Tibial nerve (tissue), 4 donors: ENCODE measurements at regions not wholly inside any gene's neighbourhood (a gene's known extent, or its start where the extent isn't known, plus 50 kb on each side); places are given as distances from the start of the nearest gene placed in this dataset.

Experiments used
- DNase-seq, 2 donors: peaks; one replicate each; pipeline ENCODE4 v3.0.0-alpha.2; 2019; ENCODE audit warnings: low spot score in 2 of 2
- H3K27ac ChIP-seq, 4 donors: fragments of 200-600 bp; sonication (generic) in 3 of 4; one replicate each; pipeline ENCODE4 v1.5.1; 2017 to 2019; ENCODE audit warnings: mild to moderate bottlenecking in 1 of 4
- H3K27me3 ChIP-seq, 2 donors: fragments of 200-600 bp; sonication (generic) in 1 of 2; one replicate each; pipeline versions ENCODE4 v1.5.1 to v1.6.0; 2017 to 2019
- H3K36me3 ChIP-seq, 3 donors: fragments of 200-600 bp; sonication (generic); one replicate each; pipeline ENCODE4 v1.5.1; 2018 to 2019
- H3K4me1 ChIP-seq, 4 donors: fragments of 200-600 bp; sonication (generic) in 3 of 4; one replicate each; pipeline ENCODE4 v1.5.1; 2017 to 2019
- H3K4me3 ChIP-seq, 4 donors: fragments of 200-600 bp; sonication (generic) in 3 of 4; one replicate each; pipeline ENCODE4 v1.5.1; 2017 to 2019; ENCODE audit warnings: mild to moderate bottlenecking in 1 of 4, moderate library complexity in 1 of 4
- H3K9me3 ChIP-seq, 4 donors: fragments of 200-600 bp; sonication (generic) in 3 of 4; one replicate each; pipeline ENCODE4 v1.5.1; 2017 to 2019
- CTCF ChIP-seq, 5 experiments: fragments of 200-600 bp in 3 of 5; fragments of 450-650 bp in 2 of 5; sonication (generic) in 3 of 5; IDR thresholded peaks; one replicate each; pipeline ENCODE4 v1.5.1; 2016 to 2019; ENCODE audit warnings: antibody characterized with exemption in 5 of 5, mild to moderate bottlenecking in 3 of 5, moderate library complexity in 2 of 5
- EP300 ChIP-seq, 2 donors: sonication (generic); formaldehyde crosslinking; IDR thresholded peaks; one replicate each; pipeline ENCODE4 v1.6.1; 2017; ENCODE audit warnings: antibody characterized with exemption in 2 of 2, mild to moderate bottlenecking in 1 of 2
- POLR2A ChIP-seq, 2 donors: fragments of 450-650 bp; IDR thresholded peaks; one replicate each; pipeline ENCODE4 v1.6.1; 2017; ENCODE audit warnings: antibody characterized with exemption in 2 of 2, mild to moderate bottlenecking in 2 of 2, moderate library complexity in 2 of 2
- WGBS, 2 donors: methylation state at CpG; one replicate each; pipeline ENCODE4 v1.1.5; 2018; 5-methylcytosine and 5-hydroxymethylcytosine counted together

- DNase-seq, result no peak
- no peak overlapping the region for H3K27ac ChIP-seq
- H3K36me3 ChIP-seq, result no peaks in the 10 kb centered on the region
- no peak for TF ChIP-seq CTCF (IDR thresholded peaks at IDR 0.05)
- TF ChIP-seq POLR2A (IDR thresholded peaks at IDR 0.05), result no peak
- TF ChIP-seq EP300 (IDR thresholded peaks at IDR 0.05), result no peak
- H3K27me3 ChIP-seq, result no peaks in the 10 kb centered on the region
- H3K4me1 ChIP-seq, result no peaks in the 10 kb centered on the region
- 43 to 44% methylated on average over 1 of the region's 1 CpG for WGBS, 2 donors
- peaks cover 0 to 3% (median 0%) of the 10 kb centered on the region in 4 donors for H3K9me3 ChIP-seq
- H3K4me3 ChIP-seq, result no peak overlapping the region
These were observed 174.4 kb downstream of the ALG10B start for GRCh38 chr12:38490941-38491340.

GRCh38 chr12:38501481-38501880 is 184.9 kb downstream of the ALG10B start:
- no peaks in the 10 kb centered on the region for H3K36me3 ChIP-seq
- TF ChIP-seq EP300 (IDR thresholded peaks at IDR 0.05) (no peak), POLR2A (IDR thresholded peaks at IDR 0.05) (no peak), CTCF (IDR thresholded peaks at IDR 0.05) (no peak)
- no peak overlapping the region for H3K4me3 ChIP-seq
- no peaks in the 10 kb centered on the region for H3K27me3 ChIP-seq
- H3K9me3 ChIP-seq, result peaks cover 0 to 13% (median 4%) of the 10 kb centered on the region in 4 donors
- no peak for DNase-seq
- WGBS, 2 donors, result 69 to 77% methylated on average over 4 of the region's 4 CpGs
- H3K4me1 ChIP-seq, result no peaks in the 10 kb centered on the region
- H3K27ac ChIP-seq, result no peak overlapping the region

- H3K9me3 ChIP-seq, result peaks cover 0 to 13% (median 4%) of the 10 kb centered on the region in 4 donors
- H3K36me3 ChIP-seq, result no peaks in the 10 kb centered on the region
- TF ChIP-seq EP300 (IDR thresholded peaks at IDR 0.05) (no peak), CTCF (IDR thresholded peaks at IDR 0.05) (no peak), POLR2A (IDR thresholded peaks at IDR 0.05) (no peak)
- H3K27ac ChIP-seq, result no peak overlapping the region
- no peaks in the 10 kb centered on the region for H3K27me3 ChIP-seq
- no peak overlapping the region for H3K4me3 ChIP-seq
- H3K4me1 ChIP-seq, result no peaks in the 10 kb centered on the region
- DNase-seq, result no peak
These were observed 185.4 kb downstream of the ALG10B start for GRCh38 chr12:38501991-38502390.

GRCh38 chr12:38502415-38502814 is 185.8 kb downstream of the ALG10B start:
- Histone ChIP-seq H3K9me3 (peaks cover 0 to 9% (median 3%) of the 10 kb centered on the region in 4 donors), H3K27ac (no peak overlapping the region), H3K4me1 (no peaks in the 10 kb centered on the region), H3K36me3 (no peaks in the 10 kb centered on the region), H3K4me3 (no peak overlapping the region), H3K27me3 (no peaks in the 10 kb centered on the region)
- DNase-seq, result no peak
- 51 to 56% methylated on average over 4 of the region's 4 CpGs for WGBS, 2 donors
- TF ChIP-seq EP300 (IDR thresholded peaks at IDR 0.05) (no peak), CTCF (IDR thresholded peaks at IDR 0.05) (no peak), POLR2A (IDR thresholded peaks at IDR 0.05) (no peak)

- Histone ChIP-seq H3K27ac (no peak overlapping the region), H3K27me3 (no peaks in the 10 kb centered on the region), H3K36me3 (no peaks in the 10 kb centered on the region), H3K9me3 (no peaks in the 10 kb centered on the region), H3K4me1 (no peaks in the 10 kb centered on the region), H3K4me3 (no peak overlapping the region)
- 77 to 90% methylated on average over 7 of the region's 7 CpGs for WGBS, 2 donors
- no peak for TF ChIP-seq EP300 (IDR thresholded peaks at IDR 0.05)
- TF ChIP-seq CTCF (IDR thresholded peaks at IDR 0.05), result no peak
- no peak for TF ChIP-seq POLR2A (IDR thresholded peaks at IDR 0.05)
- no peak for DNase-seq
These were observed 191.3 kb downstream of the ALG10B start for GRCh38 chr12:38507839-38508238.
